GM23338 (cell line): ENCODE measurements at regions not wholly inside any gene's neighbourhood (a gene's known extent, or its start where the extent isn't known, plus 50 kb on each side); places are given as distances from the start of the nearest gene placed in this dataset.

Source experiments
- ATAC-seq: fragments of 200-7000 bp; cut with Tn5 transposase; 3 replicates; pipeline ENCODE4 v1.9.1; 2020
- DNase-seq: peaks from one replicate; pipeline ENCODE4 v3.0.0-alpha.2; 2015; ENCODE audit warnings: low spot score
- H2AFZ ChIP-seq: fragments of 200-600 bp; sonication (generic); 2 replicates; pipeline ENCODE4 v1.8.0; 2016; ENCODE audit warnings: antibody characterized with exemption, mild to moderate bottlenecking, moderate library complexity
- H3F3A ChIP-seq: fragments of 200-600 bp; sonication (generic); replicated peaks from 2 replicates; pipeline ENCODE4 v1.8.0; 2017; ENCODE audit warnings: antibody characterized with exemption, mixed run types, low read depth
- H3K27ac ChIP-seq: fragments of 200-600 bp; sonication (generic); 2 replicates; pipeline ENCODE4 v1.6.1; 2016; ENCODE audit warnings: low read depth
- H3K27me3 ChIP-seq: fragments of 200-600 bp; sonication (generic); 2 replicates; pipeline ENCODE4 v1.8.0; 2016; ENCODE audit warnings: mild to moderate bottlenecking, mixed run types, moderate library complexity; ENCODE audit not compliant: insufficient read depth
- H3K36me3 ChIP-seq: fragments of 200-600 bp; sonication (generic); 2 replicates; pipeline ENCODE4 v1.8.0; 2016; ENCODE audit warnings: mild to moderate bottlenecking; ENCODE audit not compliant: insufficient read depth
- H3K4me1 ChIP-seq: fragments of 200-600 bp; sonication (generic); 2 replicates; pipeline ENCODE4 v1.8.0; 2016; ENCODE audit warnings: mild to moderate bottlenecking, moderate library complexity; ENCODE audit not compliant: insufficient read depth
- H3K4me2 ChIP-seq: fragments of 200-600 bp; sonication (generic); 2 replicates; pipeline ENCODE4 v1.7.1; 2017; ENCODE audit warnings: mixed run types
- H3K4me3 ChIP-seq: fragments of 200-600 bp; sonication (generic); 2 replicates; pipeline ENCODE4 v1.6.1; 2016; ENCODE audit warnings: mixed run types
- H3K79me2 ChIP-seq: fragments of 200-600 bp; sonication (generic); replicated peaks from 2 replicates; pipeline ENCODE4 v1.8.0; 2017; ENCODE audit warnings: mild to moderate bottlenecking; ENCODE audit not compliant: insufficient read depth
- H3K9me2 ChIP-seq: fragments of 200-600 bp; sonication (generic); 2 replicates; pipeline ENCODE4 v1.8.0; 2017; ENCODE audit not compliant: insufficient read depth
- H4K20me1 ChIP-seq: fragments of 200-600 bp; sonication (generic); replicated peaks from 2 replicates; pipeline ENCODE4 v1.8.0; 2017; ENCODE audit warnings: mild to moderate bottlenecking; ENCODE audit not compliant: insufficient read depth
- H3K27ac Mint-ChIP-seq: 2 replicates; pipeline ENCODE4 v1.8.0; 2020; ENCODE audit warnings: inconsistent platforms, mild to moderate bottlenecking, moderate library complexity, mixed read lengths
- H3K27me3 Mint-ChIP-seq: 3 replicates; pipeline ENCODE4 v1.8.0; 2022; ENCODE audit warnings: low read depth, mild to moderate bottlenecking, moderate library complexity, mixed read lengths, inconsistent platforms; ENCODE audit not compliant: insufficient read depth, poor library complexity
- H3K36me3 Mint-ChIP-seq: 3 replicates; pipeline ENCODE4 v1.8.0; 2021; ENCODE audit warnings: low read depth, mild to moderate bottlenecking, inconsistent platforms, moderate library complexity, mixed read lengths
- H3K4me1 Mint-ChIP-seq: 3 replicates; pipeline ENCODE4 v1.8.0; 2020; ENCODE audit warnings: mild to moderate bottlenecking, inconsistent platforms, mixed read lengths
- H3K4me3 Mint-ChIP-seq: 3 replicates; pipeline ENCODE4 v1.8.0; 2021; ENCODE audit warnings: moderate library complexity, mild to moderate bottlenecking, inconsistent platforms, mixed read lengths
- H3K9me3 Mint-ChIP-seq: 3 replicates; pipeline ENCODE4 v1.8.0; 2020; ENCODE audit warnings: moderate library complexity, mild to moderate bottlenecking, inconsistent platforms, mixed read lengths
- CREB1 ChIP-seq: fragments of 250-450 bp; sonication (Bioruptor Pico); IDR thresholded peaks from 2 replicates; pipeline ENCODE4 v1.5.0; 2020; ENCODE audit warnings: low read depth, mild to moderate bottlenecking, moderate library complexity
- CTCF ChIP-seq, 2 experiments: fragments of 200-600 bp in 1 of 2; sonication (generic) in 1 of 2; conservative IDR thresholded peaks; 2 replicates each; pipeline versions ENCODE4 v1.5.1 to v1.6.1; 2016 to 2017; ENCODE audit warnings: antibody characterized with exemption in 2 of 2, low read depth in 2 of 2, mild to moderate bottlenecking in 2 of 2, moderate library complexity in 1 of 2
- EZH2 ChIP-seq: fragments of 200-600 bp; sonication (generic); IDR thresholded peaks from one replicate; pipeline ENCODE4 v1.8.0; 2017; ENCODE audit warnings: antibody characterized with exemption, mild to moderate bottlenecking, low read depth; ENCODE audit not compliant: unreplicated experiment
- EZH2phosphoT487 ChIP-seq: fragments of 200-600 bp; sonication (generic); IDR thresholded peaks from one replicate; pipeline ENCODE4 v1.8.1; 2018; ENCODE audit warnings: antibody characterized with exemption; ENCODE audit not compliant: unreplicated experiment
- POLR2AphosphoS5 ChIP-seq: IDR thresholded peaks from 2 replicates; pipeline ENCODE4 v1.6.1; 2016; ENCODE audit warnings: antibody characterized with exemption, low read depth
- STAT1 ChIP-seq: IDR thresholded peaks from one replicate; pipeline ENCODE4 v1.6.1; 2016; ENCODE audit warnings: antibody characterized with exemption; ENCODE audit not compliant: unreplicated experiment
- ZNF331 ChIP-seq: fragments of 250-450 bp; sonication (Bioruptor Pico); IDR thresholded peaks from 2 replicates; pipeline ENCODE4 v1.5.0; 2020; ENCODE audit warnings: low read depth, mild to moderate bottlenecking, moderate library complexity
- TF ChIP-seq, protein P1 (sequence below): fragments of 250-450 bp; sonication (Bioruptor Pico); IDR thresholded peaks from 2 replicates; pipeline ENCODE4 v1.5.0; 2020; ENCODE audit warnings: mild to moderate bottlenecking, moderate library complexity
- TF ChIP-seq, protein P2 (sequence below): IDR thresholded peaks from 2 replicates; pipeline ENCODE4 v1.6.1; 2016; ENCODE audit warnings: antibody characterized with exemption
- TF ChIP-seq, protein P3 (sequence below): IDR thresholded peaks from one replicate; pipeline ENCODE4 v1.6.1; 2018; ENCODE audit warnings: antibody characterized with exemption; ENCODE audit not compliant: unreplicated experiment

GRCh38 chr14:95818581-95818980 is 58.1 kb upstream of the TUNAR start:
- H3F3A ChIP-seq = no peaks in the 10 kb centered on the region
- H3K36me3 ChIP-seq = no peaks in the 10 kb centered on the region
- H3K36me3 Mint-ChIP-seq = no peaks in the 10 kb centered on the region
- ATAC-seq = no peak; the same call in 2 of the 3 replicates
- no peaks in the 10 kb centered on the region for H4K20me1 ChIP-seq
- H3K4me3 Mint-ChIP-seq = no peak overlapping the region
- no peaks in the 10 kb centered on the region for H3K79me2 ChIP-seq
- H3K27ac ChIP-seq = no peak overlapping the region
- H3K27me3 ChIP-seq = 0 out of 2 replicates have a peak, but pooled peaks cover 2% of the 10 kb centered on the region
- peaks cover 5% of the 10 kb centered on the region for H3K27me3 Mint-ChIP-seq
- peaks cover 34% of the 10 kb centered on the region for H3K4me1 Mint-ChIP-seq
- no peaks in the 10 kb centered on the region; the same call in 2 of the 3 replicates for H3K9me3 Mint-ChIP-seq
- peak overlapping the region; percentile 80 for H2AFZ ChIP-seq
- H3K9me2 ChIP-seq = peaks cover 15% of the 10 kb centered on the region
- H3K27ac Mint-ChIP-seq = no peak overlapping the region
- no peak for DNase-seq
- peaks cover 18% of the 10 kb centered on the region for H3K4me1 ChIP-seq
- H3K4me3 ChIP-seq = no peak overlapping the region
- H3K4me2 ChIP-seq = 0 out of 2 replicates have a peak overlapping the region, but pooled peaks have one; percentile 22
- TF ChIP-seq STAT1 (no peak), CREB1 (CRISPR knock-in tag) (no peak), EZH2 (no peak), ZNF331 (CRISPR knock-in tag) (no peak), EZH2phosphoT487 (no peak), POLR2AphosphoS5 (no peak), CTCF (conservative IDR thresholded peaks at IDR 0.05; ENCODE audit: low read depth in 2 of 2) (no peak)
- TF ChIP-seq, protein P1, sequence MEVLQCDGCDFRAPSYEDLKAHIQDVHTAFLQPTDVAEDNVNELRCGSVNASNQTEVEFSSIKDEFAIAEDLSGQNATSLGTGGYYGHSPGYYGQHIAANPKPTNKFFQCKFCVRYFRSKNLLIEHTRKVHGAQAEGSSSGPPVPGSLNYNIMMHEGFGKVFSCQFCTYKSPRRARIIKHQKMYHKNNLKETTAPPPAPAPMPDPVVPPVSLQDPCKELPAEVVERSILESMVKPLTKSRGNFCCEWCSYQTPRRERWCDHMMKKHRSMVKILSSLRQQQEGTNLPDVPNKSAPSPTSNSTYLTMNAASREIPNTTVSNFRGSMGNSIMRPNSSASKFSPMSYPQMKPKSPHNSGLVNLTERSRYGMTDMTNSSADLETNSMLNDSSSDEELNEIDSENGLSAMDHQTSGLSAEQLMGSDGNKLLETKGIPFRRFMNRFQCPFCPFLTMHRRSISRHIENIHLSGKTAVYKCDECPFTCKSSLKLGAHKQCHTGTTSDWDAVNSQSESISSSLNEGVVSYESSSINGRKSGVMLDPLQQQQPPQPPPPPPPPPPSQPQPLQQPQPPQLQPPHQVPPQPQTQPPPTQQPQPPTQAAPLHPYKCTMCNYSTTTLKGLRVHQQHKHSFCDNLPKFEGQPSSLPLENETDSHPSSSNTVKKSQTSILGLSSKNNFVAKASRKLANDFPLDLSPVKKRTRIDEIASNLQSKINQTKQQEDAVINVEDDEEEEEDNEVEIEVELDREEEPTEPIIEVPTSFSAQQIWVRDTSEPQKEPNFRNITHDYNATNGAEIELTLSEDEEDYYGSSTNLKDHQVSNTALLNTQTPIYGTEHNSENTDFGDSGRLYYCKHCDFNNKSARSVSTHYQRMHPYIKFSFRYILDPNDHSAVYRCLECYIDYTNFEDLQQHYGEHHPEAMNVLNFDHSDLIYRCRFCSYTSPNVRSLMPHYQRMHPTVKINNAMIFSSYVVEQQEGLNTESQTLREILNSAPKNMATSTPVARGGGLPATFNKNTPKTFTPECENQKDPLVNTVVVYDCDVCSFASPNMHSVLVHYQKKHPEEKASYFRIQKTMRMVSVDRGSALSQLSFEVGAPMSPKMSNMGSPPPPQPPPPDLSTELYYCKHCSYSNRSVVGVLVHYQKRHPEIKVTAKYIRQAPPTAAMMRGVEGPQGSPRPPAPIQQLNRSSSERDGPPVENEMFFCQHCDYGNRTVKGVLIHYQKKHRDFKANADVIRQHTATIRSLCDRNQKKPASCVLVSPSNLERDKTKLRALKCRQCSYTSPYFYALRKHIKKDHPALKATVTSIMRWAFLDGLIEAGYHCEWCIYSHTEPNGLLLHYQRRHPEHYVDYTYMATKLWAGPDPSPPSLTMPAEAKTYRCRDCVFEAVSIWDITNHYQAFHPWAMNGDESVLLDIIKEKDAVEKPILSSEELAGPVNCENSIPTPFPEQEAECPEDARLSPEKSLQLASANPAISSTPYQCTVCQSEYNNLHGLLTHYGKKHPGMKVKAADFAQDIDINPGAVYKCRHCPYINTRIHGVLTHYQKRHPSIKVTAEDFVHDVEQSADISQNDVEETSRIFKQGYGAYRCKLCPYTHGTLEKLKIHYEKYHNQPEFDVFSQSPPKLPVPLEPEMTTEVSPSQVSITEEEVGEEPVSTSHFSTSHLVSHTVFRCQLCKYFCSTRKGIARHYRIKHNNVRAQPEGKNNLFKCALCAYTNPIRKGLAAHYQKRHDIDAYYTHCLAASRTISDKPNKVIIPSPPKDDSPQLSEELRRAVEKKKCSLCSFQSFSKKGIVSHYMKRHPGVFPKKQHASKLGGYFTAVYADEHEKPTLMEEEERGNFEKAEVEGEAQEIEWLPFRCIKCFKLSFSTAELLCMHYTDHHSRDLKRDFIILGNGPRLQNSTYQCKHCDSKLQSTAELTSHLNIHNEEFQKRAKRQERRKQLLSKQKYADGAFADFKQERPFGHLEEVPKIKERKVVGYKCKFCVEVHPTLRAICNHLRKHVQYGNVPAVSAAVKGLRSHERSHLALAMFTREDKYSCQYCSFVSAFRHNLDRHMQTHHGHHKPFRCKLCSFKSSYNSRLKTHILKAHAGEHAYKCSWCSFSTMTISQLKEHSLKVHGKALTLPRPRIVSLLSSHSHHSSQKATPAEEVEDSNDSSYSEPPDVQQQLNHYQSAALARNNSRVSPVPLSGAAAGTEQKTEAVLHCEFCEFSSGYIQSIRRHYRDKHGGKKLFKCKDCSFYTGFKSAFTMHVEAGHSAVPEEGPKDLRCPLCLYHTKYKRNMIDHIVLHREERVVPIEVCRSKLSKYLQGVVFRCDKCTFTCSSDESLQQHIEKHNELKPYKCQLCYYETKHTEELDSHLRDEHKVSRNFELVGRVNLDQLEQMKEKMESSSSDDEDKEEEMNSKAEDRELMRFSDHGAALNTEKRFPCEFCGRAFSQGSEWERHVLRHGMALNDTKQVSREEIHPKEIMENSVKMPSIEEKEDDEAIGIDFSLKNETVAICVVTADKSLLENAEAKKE (CRISPR knock-in tag) = no peak
- TF ChIP-seq, protein P2, sequence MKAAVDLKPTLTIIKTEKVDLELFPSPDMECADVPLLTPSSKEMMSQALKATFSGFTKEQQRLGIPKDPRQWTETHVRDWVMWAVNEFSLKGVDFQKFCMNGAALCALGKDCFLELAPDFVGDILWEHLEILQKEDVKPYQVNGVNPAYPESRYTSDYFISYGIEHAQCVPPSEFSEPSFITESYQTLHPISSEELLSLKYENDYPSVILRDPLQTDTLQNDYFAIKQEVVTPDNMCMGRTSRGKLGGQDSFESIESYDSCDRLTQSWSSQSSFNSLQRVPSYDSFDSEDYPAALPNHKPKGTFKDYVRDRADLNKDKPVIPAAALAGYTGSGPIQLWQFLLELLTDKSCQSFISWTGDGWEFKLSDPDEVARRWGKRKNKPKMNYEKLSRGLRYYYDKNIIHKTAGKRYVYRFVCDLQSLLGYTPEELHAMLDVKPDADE = no peak
- TF ChIP-seq, protein P3, sequence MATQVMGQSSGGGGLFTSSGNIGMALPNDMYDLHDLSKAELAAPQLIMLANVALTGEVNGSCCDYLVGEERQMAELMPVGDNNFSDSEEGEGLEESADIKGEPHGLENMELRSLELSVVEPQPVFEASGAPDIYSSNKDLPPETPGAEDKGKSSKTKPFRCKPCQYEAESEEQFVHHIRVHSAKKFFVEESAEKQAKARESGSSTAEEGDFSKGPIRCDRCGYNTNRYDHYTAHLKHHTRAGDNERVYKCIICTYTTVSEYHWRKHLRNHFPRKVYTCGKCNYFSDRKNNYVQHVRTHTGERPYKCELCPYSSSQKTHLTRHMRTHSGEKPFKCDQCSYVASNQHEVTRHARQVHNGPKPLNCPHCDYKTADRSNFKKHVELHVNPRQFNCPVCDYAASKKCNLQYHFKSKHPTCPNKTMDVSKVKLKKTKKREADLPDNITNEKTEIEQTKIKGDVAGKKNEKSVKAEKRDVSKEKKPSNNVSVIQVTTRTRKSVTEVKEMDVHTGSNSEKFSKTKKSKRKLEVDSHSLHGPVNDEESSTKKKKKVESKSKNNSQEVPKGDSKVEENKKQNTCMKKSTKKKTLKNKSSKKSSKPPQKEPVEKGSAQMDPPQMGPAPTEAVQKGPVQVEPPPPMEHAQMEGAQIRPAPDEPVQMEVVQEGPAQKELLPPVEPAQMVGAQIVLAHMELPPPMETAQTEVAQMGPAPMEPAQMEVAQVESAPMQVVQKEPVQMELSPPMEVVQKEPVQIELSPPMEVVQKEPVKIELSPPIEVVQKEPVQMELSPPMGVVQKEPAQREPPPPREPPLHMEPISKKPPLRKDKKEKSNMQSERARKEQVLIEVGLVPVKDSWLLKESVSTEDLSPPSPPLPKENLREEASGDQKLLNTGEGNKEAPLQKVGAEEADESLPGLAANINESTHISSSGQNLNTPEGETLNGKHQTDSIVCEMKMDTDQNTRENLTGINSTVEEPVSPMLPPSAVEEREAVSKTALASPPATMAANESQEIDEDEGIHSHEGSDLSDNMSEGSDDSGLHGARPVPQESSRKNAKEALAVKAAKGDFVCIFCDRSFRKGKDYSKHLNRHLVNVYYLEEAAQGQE = no peak
